Gastrocnemius medialis (tissue), 4 donors: ENCODE measurements at regions not wholly inside any gene's neighbourhood (a gene's known extent, or its start where the extent isn't known, plus 50 kb on each side); places are given as distances from the start of the nearest gene placed in this dataset.
A peak's percentile ranks its signal among the peaks of the same experiment; 100 is the strongest.

Experiments used
- ATAC-seq, 2 donors: fragments of 150-250 bp; one replicate each; pipeline ENCODE4 v1.9.1; 2016
- DNase-seq, 2 donors: peaks; one replicate each; pipeline ENCODE4 v3.0.0-alpha.2; 2019
- H3K27ac ChIP-seq, 4 donors: fragments of 200-600 bp; sonication (generic); 1 replicate in 1 of 4; 2 replicates in 3 of 4; pipeline ENCODE4 v1.5.1; 2016 to 2018; ENCODE audit warnings: mild to moderate bottlenecking in 2 of 4, moderate library complexity in 1 of 4
- H3K27me3 ChIP-seq, 3 donors: fragments of 200-600 bp; sonication (generic) in 2 of 3; 1 replicate in 1 of 3; 2 replicates in 2 of 3; pipeline versions ENCODE4 v1.5.1 to v1.6.0; 2016 to 2019; ENCODE audit warnings: mild to moderate bottlenecking in 1 of 3, moderate library complexity in 1 of 3
- H3K36me3 ChIP-seq, 2 donors: fragments of 200-600 bp; sonication (generic) in 1 of 2; one replicate each; pipeline ENCODE4 v1.5.1; 2017 to 2018
- H3K4me1 ChIP-seq, 2 donors: fragments of 200-600 bp; sonication (generic) in 1 of 2; one replicate each; pipeline ENCODE4 v1.5.1; 2016 to 2017; ENCODE audit warnings: mild to moderate bottlenecking in 2 of 2
- H3K4me3 ChIP-seq, 4 donors: fragments of 200-600 bp; sonication (generic) in 3 of 4; 1 replicate in 1 of 4; 2 replicates in 3 of 4; pipeline ENCODE4 v1.5.1; 2016 to 2019; ENCODE audit warnings: mild to moderate bottlenecking in 2 of 4
- H3K9me3 ChIP-seq, 3 donors: fragments of 200-600 bp; sonication (generic) in 2 of 3; 1 replicate in 1 of 3; 2 replicates in 2 of 3; pipeline ENCODE4 v1.5.1; 2016 to 2019
- POLR2A ChIP-seq, 2 donors: fragments of 450-650 bp; IDR thresholded peaks; one replicate each; pipeline ENCODE4 v1.6.1; 2017; ENCODE audit warnings: antibody characterized with exemption in 2 of 2, mild to moderate bottlenecking in 2 of 2, moderate library complexity in 2 of 2
- in situ Hi-C, 4 donors: fragments of 200-750 bp; cut with MboI; loops; one replicate each; pipeline versions ENCODE4 v1.15.0 to v1.8.0; 2017; ENCODE audit warnings: low sequenced_read_pairs in 4 of 4
- intact Hi-C: fragments of 100-400 bp; cut with DNase I; formaldehyde crosslinking; loops from one replicate; pipeline ENCODE4 v1.15.1; 2023; ENCODE audit warnings: low total_unique reads
- TF ChIP-seq, protein P1 (sequence below), 5 experiments: fragments of 450-650 bp in 3 of 5; fragments of 200-600 bp in 2 of 5; sonication (generic) in 2 of 5; IDR thresholded peaks in 4 of 5; conservative IDR thresholded peaks in 1 of 5; 1 replicate in 4 of 5; 2 replicates in 1 of 5; pipeline ENCODE4 v1.5.1; 2016 to 2019; ENCODE audit warnings: antibody characterized with exemption in 5 of 5, mild to moderate bottlenecking in 3 of 5, moderate library complexity in 3 of 5

DNA sequence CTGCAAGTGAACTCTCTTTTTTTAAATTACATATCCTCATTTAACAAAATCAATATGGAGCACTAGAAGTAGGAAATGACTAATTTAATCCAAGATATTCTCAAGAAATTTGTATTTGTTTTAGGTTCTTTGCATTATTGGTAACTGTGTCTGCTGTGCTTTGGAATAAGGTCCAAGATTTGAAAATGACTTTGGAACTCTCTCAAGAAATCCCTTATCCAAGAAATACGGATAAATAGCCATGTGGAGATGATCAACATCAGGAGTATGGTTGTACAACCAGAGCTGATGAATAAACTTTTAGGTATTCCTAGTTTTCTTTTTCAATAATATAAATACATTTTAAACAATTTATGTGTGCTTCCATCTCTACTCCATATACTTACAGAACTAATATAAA is 279.9 kb upstream of the SEMA3C start:
- Histone ChIP-seq H3K4me3 (no peak overlapping the region), H3K27me3 (no peaks in the 10 kb centered on the region), H3K9me3 (no peaks in the 10 kb centered on the region), H3K36me3 (no peaks in the 10 kb centered on the region), H3K27ac (no peak overlapping the region), H3K4me1 (no peaks in the 10 kb centered on the region)
- in situ Hi-C loops: no loop called here
- intact Hi-C loops: no loop called here
- TF ChIP-seq POLR2A (IDR thresholded peaks at IDR 0.05): no peak
- TF ChIP-seq, protein P1, sequence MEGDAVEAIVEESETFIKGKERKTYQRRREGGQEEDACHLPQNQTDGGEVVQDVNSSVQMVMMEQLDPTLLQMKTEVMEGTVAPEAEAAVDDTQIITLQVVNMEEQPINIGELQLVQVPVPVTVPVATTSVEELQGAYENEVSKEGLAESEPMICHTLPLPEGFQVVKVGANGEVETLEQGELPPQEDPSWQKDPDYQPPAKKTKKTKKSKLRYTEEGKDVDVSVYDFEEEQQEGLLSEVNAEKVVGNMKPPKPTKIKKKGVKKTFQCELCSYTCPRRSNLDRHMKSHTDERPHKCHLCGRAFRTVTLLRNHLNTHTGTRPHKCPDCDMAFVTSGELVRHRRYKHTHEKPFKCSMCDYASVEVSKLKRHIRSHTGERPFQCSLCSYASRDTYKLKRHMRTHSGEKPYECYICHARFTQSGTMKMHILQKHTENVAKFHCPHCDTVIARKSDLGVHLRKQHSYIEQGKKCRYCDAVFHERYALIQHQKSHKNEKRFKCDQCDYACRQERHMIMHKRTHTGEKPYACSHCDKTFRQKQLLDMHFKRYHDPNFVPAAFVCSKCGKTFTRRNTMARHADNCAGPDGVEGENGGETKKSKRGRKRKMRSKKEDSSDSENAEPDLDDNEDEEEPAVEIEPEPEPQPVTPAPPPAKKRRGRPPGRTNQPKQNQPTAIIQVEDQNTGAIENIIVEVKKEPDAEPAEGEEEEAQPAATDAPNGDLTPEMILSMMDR (IDR thresholded peaks at IDR 0.05 in 4 of 5, conservative IDR thresholded peaks at IDR 0.05 in 1 of 5): no peak
- no peak for DNase-seq
- ATAC-seq: no peak

DNA sequence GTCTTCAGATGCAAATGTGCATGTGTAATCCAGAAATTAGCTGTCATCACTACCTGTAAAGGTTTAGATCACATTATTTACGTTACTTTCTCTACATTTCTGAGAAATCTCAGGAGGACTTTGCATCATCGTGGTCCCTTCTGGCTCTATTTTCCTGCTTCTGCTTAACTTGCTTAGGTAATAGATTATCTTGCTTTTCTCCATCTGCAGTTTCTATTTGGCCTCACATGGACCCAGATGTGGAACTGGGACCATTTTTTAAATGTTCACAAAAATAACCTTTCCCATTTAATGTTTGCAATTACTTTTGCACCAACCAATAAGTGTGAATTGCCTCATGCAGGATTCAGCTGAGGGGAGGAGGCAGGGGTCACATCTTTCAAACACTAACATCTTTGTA is 278.4 kb upstream of the SEMA3C start:
- no peak overlapping the region for H3K27ac ChIP-seq
- H3K4me3 ChIP-seq: no peak overlapping the region
- no peaks in the 10 kb centered on the region for H3K9me3 ChIP-seq
- H3K4me1 ChIP-seq: no peaks in the 10 kb centered on the region
- H3K36me3 ChIP-seq: no peaks in the 10 kb centered on the region
- H3K27me3 ChIP-seq: no peaks in the 10 kb centered on the region
- ATAC-seq (no peak), DNase-seq (no peak)
- TF ChIP-seq POLR2A (IDR thresholded peaks at IDR 0.05): no peak
- TF ChIP-seq, protein P1 (IDR thresholded peaks at IDR 0.05 in 4 of 5, conservative IDR thresholded peaks at IDR 0.05 in 1 of 5): no peak
- in situ Hi-C loops (no loop called here), intact Hi-C loops (no loop called here)

DNA sequence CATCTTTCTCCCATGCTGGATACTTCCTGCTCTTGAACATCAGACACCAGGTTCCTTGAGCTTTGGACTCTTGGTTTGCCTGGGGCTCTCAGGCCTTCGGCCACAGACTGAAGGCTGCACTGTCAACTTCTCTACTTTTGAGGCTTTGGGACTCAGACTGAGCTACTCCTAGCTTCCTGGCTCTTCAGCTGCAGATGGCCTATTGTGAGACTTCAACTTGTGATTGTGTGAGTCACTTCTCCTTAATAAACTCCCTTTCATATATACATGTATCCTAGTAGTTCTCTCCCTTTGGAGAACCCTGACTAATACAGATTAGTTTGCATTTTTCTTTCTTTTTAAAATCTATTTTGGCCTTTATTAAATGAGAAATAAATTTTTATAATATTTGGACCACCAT is 276.2 kb upstream of the SEMA3C start:
- in situ Hi-C loops (no loop called here), intact Hi-C loops (no loop called here)
- DNase-seq (no peak), ATAC-seq (no peak)
- Histone ChIP-seq H3K9me3 (no peaks in the 10 kb centered on the region), H3K27me3 (no peaks in the 10 kb centered on the region), H3K4me1 (peaks cover 0 to 4% of the 10 kb centered on the region in 2 donors), H3K27ac (no peak overlapping the region), H3K4me3 (no peak overlapping the region), H3K36me3 (no peaks in the 10 kb centered on the region)
- TF ChIP-seq POLR2A (IDR thresholded peaks at IDR 0.05): no peak
- TF ChIP-seq, protein P1 (IDR thresholded peaks at IDR 0.05 in 4 of 5, conservative IDR thresholded peaks at IDR 0.05 in 1 of 5): no peak

DNA sequence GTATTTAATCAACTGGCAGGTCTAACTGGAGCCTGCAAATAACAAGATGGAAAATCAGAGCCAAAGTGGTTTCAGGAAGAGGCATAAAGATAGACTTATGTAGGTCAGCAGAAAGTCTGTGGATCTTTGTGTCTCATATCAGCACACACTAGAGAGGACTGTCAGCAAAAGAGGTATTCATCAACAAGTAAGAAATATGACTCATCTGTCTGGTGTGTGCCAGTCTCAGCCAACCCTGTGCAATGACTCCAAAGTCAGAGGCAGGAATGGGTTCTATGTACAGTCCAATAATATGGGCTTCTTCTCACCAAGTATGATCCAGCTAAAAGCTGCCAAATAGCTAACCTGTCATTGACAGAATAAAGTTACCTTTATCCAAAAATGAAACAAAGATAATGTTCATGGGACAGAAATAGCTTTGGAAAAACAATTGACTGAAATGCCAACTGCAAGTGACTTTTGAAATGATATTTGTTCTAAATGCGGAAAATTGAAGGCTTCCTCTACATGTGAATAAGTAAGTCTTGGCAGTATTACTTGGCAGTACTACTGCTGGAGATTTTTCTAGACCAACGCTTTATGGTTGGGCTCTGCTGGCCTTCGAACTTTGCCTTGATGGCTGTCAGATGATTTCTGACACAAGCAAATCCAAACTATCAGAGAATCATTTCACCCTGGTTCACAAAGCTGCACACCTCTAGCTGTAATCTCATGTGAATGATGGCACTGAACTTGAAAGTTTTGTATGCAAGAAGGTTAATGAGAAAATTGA is 272.3 kb upstream of the SEMA3C start:
- H3K9me3 ChIP-seq: no peaks in the 10 kb centered on the region
- DNase-seq: no peak
- TF ChIP-seq POLR2A (IDR thresholded peaks at IDR 0.05): no peak
- TF ChIP-seq, protein P1 (IDR thresholded peaks at IDR 0.05 in 4 of 5, conservative IDR thresholded peaks at IDR 0.05 in 1 of 5): no peak
- peaks cover 0 to 4% of the 10 kb centered on the region in 2 donors for H3K4me1 ChIP-seq
- intact Hi-C loops (no loop called here), in situ Hi-C loops (no loop called here)
- H3K27ac ChIP-seq: no peak overlapping the region
- ATAC-seq: peak; percentile 89 to 90
- H3K27me3 ChIP-seq: no peaks in the 10 kb centered on the region
- H3K4me3 ChIP-seq: no peak overlapping the region
- H3K36me3 ChIP-seq: no peaks in the 10 kb centered on the region

DNA sequence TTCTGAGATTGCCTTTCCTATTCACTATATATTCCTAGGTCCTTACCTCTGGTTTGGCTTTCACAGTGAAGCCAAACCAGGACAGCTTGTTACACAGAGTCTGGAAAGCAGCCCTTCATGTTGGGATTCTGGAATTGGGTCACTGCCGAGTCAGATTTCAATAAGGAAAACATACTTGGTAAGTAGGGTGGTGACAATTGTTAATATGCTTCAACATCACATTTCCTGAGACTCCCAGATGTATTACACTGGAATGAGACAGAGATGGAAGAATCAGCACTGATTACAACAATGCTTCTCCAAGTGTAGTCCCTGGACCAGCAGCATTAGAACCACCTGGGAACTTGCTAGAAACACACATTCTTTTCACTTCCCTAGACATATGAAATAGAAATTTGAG is 268.9 kb upstream of the SEMA3C start:
- in situ Hi-C loops (no loop called here), intact Hi-C loops (no loop called here)
- Histone ChIP-seq H3K36me3 (no peaks in the 10 kb centered on the region), H3K4me1 (peaks cover 0 to 4% of the 10 kb centered on the region in 2 donors), H3K9me3 (no peaks in the 10 kb centered on the region), H3K27me3 (no peaks in the 10 kb centered on the region), H3K27ac (no peak overlapping the region), H3K4me3 (no peak overlapping the region)
- DNase-seq: no peak
- TF ChIP-seq, protein P1 (IDR thresholded peaks at IDR 0.05 in 4 of 5, conservative IDR thresholded peaks at IDR 0.05 in 1 of 5): no peak
- TF ChIP-seq POLR2A (IDR thresholded peaks at IDR 0.05): no peak
- ATAC-seq: peak in 1 of 2 donors; percentile 13
